Astrocyte of the spinal cord (primary cell): ENCODE measurements at regions not wholly inside any gene's neighbourhood (a gene's known extent, or its start where the extent isn't known, plus 50 kb on each side); places are given as distances from the start of the nearest gene placed in this dataset.

ENCODE experiments used
- DNase-seq: peaks from one replicate; pipeline ENCODE4 v3.0.0; 2011; ENCODE audit warnings: low read depth, low spot score
- H3K4me3 ChIP-seq: 2 replicates; pipeline ENCODE4 v1.5.1; 2011; ENCODE audit warnings: low read depth, mild to moderate bottlenecking, low read length, moderate library complexity
- CTCF ChIP-seq: IDR thresholded peaks from 2 replicates; pipeline ENCODE4 v1.5.1; 2012; ENCODE audit warnings: low read depth, mild to moderate bottlenecking, low read length, inconsistent platforms
- in situ Hi-C: cut with HindIII; loops from 2 replicates; pipeline ENCODE4 v1.10.0; 2017; ENCODE audit warnings: low sequenced_read_pairs

GRCh38 chr6:102677225-102677624, 1283.7 kb downstream of the GRIK2 start:
- no peak for DNase-seq
- no peak overlapping the region for H3K4me3 ChIP-seq
- TF ChIP-seq CTCF, result no peak
- in situ Hi-C loops, result no loop called here

- H3K4me3 ChIP-seq, result no peak overlapping the region
- no peak for TF ChIP-seq CTCF
- no peak for DNase-seq
- in situ Hi-C loops, result no loop called here
Measured at GRCh38 chr6:102670735-102671134, 1277.2 kb downstream of the GRIK2 start.

GRCh38 chr6:102662851-102663250, 1269.3 kb downstream of the GRIK2 start:
- no peak for TF ChIP-seq CTCF
- no peak for DNase-seq
- no peak overlapping the region for H3K4me3 ChIP-seq
- in situ Hi-C loops, result no loop called here

GRCh38 chr6:102660303-102660702, 1266.8 kb downstream of the GRIK2 start:
- TF ChIP-seq CTCF, result no peak
- no peak for DNase-seq
- in situ Hi-C loops, result no loop called here
- H3K4me3 ChIP-seq, result no peak overlapping the region

GRCh38 chr6:102655823-102656222, 1262.3 kb downstream of the GRIK2 start:
- DNase-seq, result peak; percentile 1
- TF ChIP-seq CTCF, result no peak
- no peak overlapping the region for H3K4me3 ChIP-seq
- in situ Hi-C loops, result no loop called here

GRCh38 chr6:102641426-102641825, 1247.9 kb downstream of the GRIK2 start:
- no peak overlapping the region for H3K4me3 ChIP-seq
- in situ Hi-C loops, result no loop called here
- TF ChIP-seq CTCF, result no peak
- DNase-seq, result no peak

GRCh38 chr6:102631921-102632320, 1238.4 kb downstream of the GRIK2 start:
- in situ Hi-C loops, result no loop called here
- TF ChIP-seq CTCF, result no peak
- H3K4me3 ChIP-seq, result no peak overlapping the region
- no peak for DNase-seq
